Activated B cell treated with CpG ODN at 0.5 μM for 24 hours (primary cell): ENCODE measurements at regions not wholly inside any gene's neighbourhood (a gene's known extent, or its start where the extent isn't known, plus 50 kb on each side); places are given as distances from the start of the nearest gene placed in this dataset.

Experiments used
- ATAC-seq: fragments of 200-7000 bp; cut with Tn5 transposase; one replicate; pipeline ENCODE4 v1.10.0; 2021; ENCODE audit warnings: low read depth, mild to moderate bottlenecking, moderate library complexity
- CTCF ChIA-PET: fragments of 350-600 bp; sonication (Branson Sonifier 250); formaldehyde crosslinking; loops from one replicate; lab custom pipeline; 2021; ENCODE audit warnings: antibody characterized with exemption; lab: Charles Lee
- POLR2A ChIA-PET: fragments of 350-600 bp; sonication (Branson Sonifier 250); formaldehyde crosslinking; loops from one replicate; lab custom pipeline; 2021; ENCODE audit warnings: antibody characterized with exemption; lab: Charles Lee
- DNase-seq: peaks from one replicate; pipeline ENCODE4 v3.0.0; 2022
- H3K27ac Mint-ChIP-seq: one replicate; pipeline ENCODE4 v1.8.0; 2020; ENCODE audit warnings: mixed read lengths
- H3K27me3 Mint-ChIP-seq: one replicate; pipeline ENCODE4 v1.8.0; 2021; ENCODE audit warnings: mixed read lengths
- H3K36me3 Mint-ChIP-seq: one replicate; pipeline ENCODE4 v1.8.0; 2021; ENCODE audit warnings: low read depth, mixed read lengths
- H3K4me1 Mint-ChIP-seq: one replicate; pipeline ENCODE4 v1.8.0; 2021; ENCODE audit warnings: mixed read lengths
- H3K4me3 Mint-ChIP-seq: one replicate; pipeline ENCODE4 v1.8.0; 2020; ENCODE audit warnings: mild to moderate bottlenecking, mixed read lengths
- H3K9me3 Mint-ChIP-seq: one replicate; pipeline ENCODE4 v1.8.0; 2020; ENCODE audit warnings: mixed read lengths
- intact Hi-C: fragments of 100-400 bp; cut with micrococcal nuclease; formaldehyde crosslinking; loops from one replicate; pipeline ENCODE4 v1.15.1; 2024
- TF ChIP-seq, protein P1 (sequence below): fragments of 200-600 bp; IDR thresholded peaks from one replicate; pipeline ENCODE4 v1.8.0; 2022; ENCODE audit warnings: antibody characterized with exemption, mild to moderate bottlenecking

DNA sequence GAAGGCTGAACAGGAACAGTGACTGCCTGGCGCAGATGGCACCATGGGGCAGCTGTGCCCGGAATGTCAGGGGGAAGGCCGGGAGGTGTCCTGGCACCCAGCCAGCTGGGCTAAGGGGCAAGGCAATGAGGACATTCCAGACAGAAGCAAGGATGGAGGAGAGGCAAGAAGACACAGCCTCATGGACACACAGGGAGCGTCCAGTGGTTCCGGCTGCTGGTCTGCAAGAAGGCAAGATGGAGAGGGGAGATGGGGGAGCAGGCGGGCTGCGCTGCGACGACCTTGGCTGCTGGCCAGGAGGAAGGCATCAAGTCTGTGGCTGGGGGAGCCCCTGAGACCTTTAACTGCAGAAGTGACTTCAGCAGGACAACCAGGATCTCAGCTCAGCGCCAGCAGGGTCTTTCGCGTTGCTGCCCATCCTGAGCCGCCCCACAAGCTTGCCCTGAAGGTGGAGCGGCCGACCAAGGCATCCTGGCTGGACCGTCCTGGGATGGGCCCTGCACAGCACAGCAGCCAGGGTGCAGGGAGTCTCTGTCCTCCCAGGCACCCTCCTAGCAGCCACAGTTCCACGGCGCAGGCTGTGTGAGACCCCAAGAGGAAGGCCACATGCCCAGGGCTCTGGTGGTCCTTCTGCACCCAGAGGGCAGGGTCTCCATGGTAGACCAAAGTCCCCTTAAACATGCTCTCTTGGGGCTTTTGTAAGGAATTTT, 531.7 kb downstream of the BRD1 start:
- no peaks in the 10 kb centered on the region for H3K4me1 Mint-ChIP-seq
- H3K4me3 Mint-ChIP-seq = no peak overlapping the region
- TF ChIP-seq, protein P1, sequence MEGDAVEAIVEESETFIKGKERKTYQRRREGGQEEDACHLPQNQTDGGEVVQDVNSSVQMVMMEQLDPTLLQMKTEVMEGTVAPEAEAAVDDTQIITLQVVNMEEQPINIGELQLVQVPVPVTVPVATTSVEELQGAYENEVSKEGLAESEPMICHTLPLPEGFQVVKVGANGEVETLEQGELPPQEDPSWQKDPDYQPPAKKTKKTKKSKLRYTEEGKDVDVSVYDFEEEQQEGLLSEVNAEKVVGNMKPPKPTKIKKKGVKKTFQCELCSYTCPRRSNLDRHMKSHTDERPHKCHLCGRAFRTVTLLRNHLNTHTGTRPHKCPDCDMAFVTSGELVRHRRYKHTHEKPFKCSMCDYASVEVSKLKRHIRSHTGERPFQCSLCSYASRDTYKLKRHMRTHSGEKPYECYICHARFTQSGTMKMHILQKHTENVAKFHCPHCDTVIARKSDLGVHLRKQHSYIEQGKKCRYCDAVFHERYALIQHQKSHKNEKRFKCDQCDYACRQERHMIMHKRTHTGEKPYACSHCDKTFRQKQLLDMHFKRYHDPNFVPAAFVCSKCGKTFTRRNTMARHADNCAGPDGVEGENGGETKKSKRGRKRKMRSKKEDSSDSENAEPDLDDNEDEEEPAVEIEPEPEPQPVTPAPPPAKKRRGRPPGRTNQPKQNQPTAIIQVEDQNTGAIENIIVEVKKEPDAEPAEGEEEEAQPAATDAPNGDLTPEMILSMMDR = no peak
- peaks cover 12% of the 10 kb centered on the region for H3K9me3 Mint-ChIP-seq
- DNase-seq = no peak
- peaks cover under 1% of the 10 kb centered on the region for H3K27me3 Mint-ChIP-seq
- H3K27ac Mint-ChIP-seq = no peak overlapping the region
- ChIA-PET CTCF (interaction anchor here (0.9 kb wide), 1 partner anchor 9 kb away, joined by 3 read pairs; no protein-coding TSS in a partner anchor), POLR2A (no interaction called here)
- no peak for ATAC-seq
- intact Hi-C loops = no loop called here
- peaks cover 2% of the 10 kb centered on the region for H3K36me3 Mint-ChIP-seq

DNA sequence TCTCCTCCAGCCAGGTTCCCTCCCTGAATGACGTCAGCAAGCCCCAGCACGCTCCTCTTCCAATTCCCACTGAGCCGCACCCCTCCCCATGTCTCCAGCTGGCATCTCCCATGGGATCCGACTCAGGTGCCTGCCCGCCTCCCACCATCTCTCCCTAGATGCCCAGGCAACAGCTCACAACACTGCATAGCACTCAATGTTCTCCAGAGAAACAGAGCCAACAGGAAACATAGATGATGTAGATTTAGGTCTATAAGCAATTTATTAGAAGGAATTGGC, 532.3 kb downstream of the BRD1 start:
- no peaks in the 10 kb centered on the region for H3K4me1 Mint-ChIP-seq
- H3K27me3 Mint-ChIP-seq = peaks cover 3% of the 10 kb centered on the region
- ChIA-PET POLR2A (no interaction called here), CTCF (interaction anchor here (0.9 kb wide), 1 partner anchor 10 kb away, joined by 3 read pairs; no protein-coding TSS in a partner anchor)
- no peak for DNase-seq
- peaks cover 12% of the 10 kb centered on the region for H3K9me3 Mint-ChIP-seq
- TF ChIP-seq, protein P1 = no peak
- H3K4me3 Mint-ChIP-seq = no peak overlapping the region
- ATAC-seq = no peak
- intact Hi-C loops = no loop called here
- H3K27ac Mint-ChIP-seq = no peak overlapping the region
- peaks cover 2% of the 10 kb centered on the region for H3K36me3 Mint-ChIP-seq

DNA sequence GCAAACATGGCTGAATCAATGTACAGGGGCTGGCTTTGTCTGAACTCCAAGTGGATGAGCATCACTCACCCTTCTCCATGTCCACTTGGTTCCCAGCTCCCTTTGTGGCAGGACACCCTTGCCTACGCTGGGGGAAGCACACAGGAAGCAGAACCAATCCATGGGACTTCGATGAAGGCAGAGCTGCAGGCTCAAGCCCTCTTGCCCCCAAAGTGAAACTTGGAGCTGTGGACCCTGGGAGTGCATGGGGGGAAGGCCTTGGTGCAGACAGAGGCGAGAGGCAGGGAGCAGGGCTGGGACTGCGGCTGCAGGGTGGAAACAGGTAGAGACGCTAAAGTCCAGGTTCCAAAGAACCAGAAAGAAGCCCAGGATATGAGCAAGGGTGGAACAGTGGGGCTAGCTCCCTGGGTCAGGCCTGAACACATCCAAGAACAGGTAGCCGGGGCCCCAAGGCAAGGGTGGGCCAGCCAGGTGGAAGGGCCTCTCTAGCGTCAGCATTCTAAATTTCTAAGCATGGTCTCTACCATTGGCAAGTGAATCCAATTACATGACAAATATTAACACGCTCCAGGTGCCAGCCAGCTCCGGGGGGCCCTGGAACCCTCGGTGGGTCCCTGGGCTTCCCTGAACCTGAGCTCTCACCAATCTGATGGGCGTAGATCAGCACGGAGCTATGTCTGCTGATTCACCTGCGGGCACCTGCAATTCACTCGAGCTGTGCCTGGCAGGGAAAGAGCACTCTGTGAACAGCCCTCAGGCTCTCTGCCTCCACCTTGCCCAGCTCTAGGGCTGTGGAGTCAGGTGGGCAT, 532.8 kb downstream of the BRD1 start:
- H3K36me3 Mint-ChIP-seq = peaks cover 2% of the 10 kb centered on the region
- intact Hi-C loops = no loop called here
- H3K27ac Mint-ChIP-seq = no peak overlapping the region
- H3K4me3 Mint-ChIP-seq = no peak overlapping the region
- H3K9me3 Mint-ChIP-seq = peaks cover 12% of the 10 kb centered on the region
- DNase-seq (no peak), ATAC-seq (no peak)
- H3K4me1 Mint-ChIP-seq = no peaks in the 10 kb centered on the region
- TF ChIP-seq, protein P1 = no peak
- H3K27me3 Mint-ChIP-seq = peaks cover 3% of the 10 kb centered on the region
- ChIA-PET POLR2A (no interaction called here), CTCF (interaction anchor here (0.9 kb wide), 1 partner anchor 10 kb away, joined by 3 read pairs; no protein-coding TSS in a partner anchor)

DNA sequence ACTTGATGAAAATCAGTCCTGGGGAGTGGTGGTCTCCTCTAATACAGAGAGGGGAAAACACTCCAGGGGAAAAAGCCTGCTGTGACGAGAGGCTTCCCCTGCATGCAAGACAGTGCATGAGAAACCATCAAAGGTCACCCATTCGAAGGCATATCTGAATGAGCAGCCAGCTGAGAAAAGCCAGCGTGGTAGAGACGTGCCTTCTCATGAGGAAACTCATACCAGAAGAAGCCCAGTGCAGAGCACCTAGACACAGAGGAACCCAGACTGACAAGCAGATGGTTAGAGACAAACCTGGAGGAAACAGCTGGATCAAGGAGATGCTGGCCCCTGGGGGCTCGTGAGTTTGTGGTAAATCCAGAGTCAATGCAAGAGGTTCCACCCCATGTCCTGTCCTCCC, 534.8 kb downstream of the BRD1 start:
- TF ChIP-seq, protein P1 = no peak
- ATAC-seq (no peak), DNase-seq (no peak)
- ChIA-PET POLR2A (no interaction called here), CTCF (no interaction called here)
- Mint-ChIP-seq H3K27me3 (peaks cover 3% of the 10 kb centered on the region), H3K27ac (no peak overlapping the region), H3K9me3 (peaks cover 12% of the 10 kb centered on the region), H3K36me3 (peaks cover 2% of the 10 kb centered on the region), H3K4me1 (no peaks in the 10 kb centered on the region), H3K4me3 (no peak overlapping the region)
- intact Hi-C loops = no loop called here

DNA sequence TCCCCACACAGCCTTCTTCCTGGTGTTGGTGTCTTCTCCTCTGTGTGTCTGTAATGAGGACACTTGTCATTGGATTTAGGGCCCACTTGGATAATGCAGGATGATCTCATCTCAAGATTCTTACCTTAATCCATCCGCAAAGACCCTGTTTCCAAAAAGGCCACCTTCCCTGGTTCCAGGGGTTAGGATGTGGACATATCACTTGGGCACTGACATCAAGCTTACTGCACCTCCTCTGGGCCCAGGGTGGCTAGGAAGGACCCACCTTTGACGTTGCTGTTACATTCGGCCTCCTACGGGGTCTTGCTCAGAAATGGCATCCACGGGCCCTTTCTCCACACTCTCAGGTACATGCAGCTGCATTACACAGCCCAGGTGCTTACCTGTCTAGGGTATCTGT, 535.9 kb downstream of the BRD1 start:
- Mint-ChIP-seq H3K9me3 (peaks cover 12% of the 10 kb centered on the region), H3K4me3 (no peak overlapping the region), H3K36me3 (peaks cover 2% of the 10 kb centered on the region), H3K27me3 (peaks cover 3% of the 10 kb centered on the region), H3K27ac (no peak overlapping the region), H3K4me1 (no peaks in the 10 kb centered on the region)
- no peak for DNase-seq
- ChIA-PET CTCF (no interaction called here), POLR2A (no interaction called here)
- ATAC-seq = no peak
- TF ChIP-seq, protein P1 = no peak
- intact Hi-C loops = no loop called here
